ENCODE measurements at regions not wholly inside any gene's neighbourhood (a gene's known extent, or its start where the extent isn't known, plus 50 kb on each side); places are given as distances from the start of the nearest gene placed in this dataset.

DNA sequence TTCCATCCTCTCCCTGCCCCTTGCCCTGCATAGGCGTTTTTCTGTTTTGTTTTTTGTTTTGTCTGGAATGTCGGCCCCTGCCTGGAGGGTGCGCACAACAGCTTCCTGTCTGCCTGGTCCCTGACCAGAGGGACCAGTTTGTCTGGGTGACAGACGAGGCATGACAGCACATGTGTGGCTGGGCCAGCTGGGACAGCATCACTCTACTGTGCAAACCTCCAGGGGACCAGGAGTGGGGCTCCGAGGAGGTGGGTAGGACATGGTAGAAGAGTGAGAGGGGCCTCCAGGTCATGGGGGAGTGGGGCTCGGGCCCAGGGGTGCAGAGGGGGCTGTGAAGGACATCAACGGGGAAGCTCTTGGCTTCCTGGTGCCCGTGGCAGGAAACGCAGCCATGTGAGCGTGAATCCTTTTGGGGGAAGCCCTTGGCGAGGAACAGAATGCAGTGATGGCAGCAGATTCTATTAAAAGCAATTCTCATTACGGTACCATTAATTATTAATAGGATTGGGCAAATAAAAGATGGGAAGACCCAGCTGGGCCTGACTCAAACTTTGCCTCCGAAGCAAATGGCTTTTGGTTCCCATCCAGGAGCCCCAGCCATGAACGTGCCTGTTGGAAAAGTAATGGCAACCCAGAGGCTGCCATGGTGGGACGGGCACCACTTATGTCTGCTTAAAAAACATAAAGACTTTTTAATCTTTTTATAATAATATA, 184.4 kb upstream of the IER5L start:
- Histone ChIP-seq H3K4me1 (ENCODE audit: control insufficient read depth, extremely low read depth, insufficient read depth, low read length) (no peaks in the 10 kb centered on the region), H3K79me2 (ENCODE audit: control insufficient read depth, insufficient read depth, low read length) (no peaks in the 10 kb centered on the region), H3K4me3 (replicated peaks in 1 of 4; ENCODE audit: control extremely low read depth in 1 of 4, insufficient read depth in 1 of 4, low read depth in 3 of 4, low read length in 4 of 4) (no peak overlapping the region), H3K27ac (ENCODE audit: insufficient read depth, low read length) (no peak overlapping the region), H2AFZ (ENCODE audit: low read length) (peak overlapping the region; percentile 17), H3K4me2 (ENCODE audit: extremely low read depth, insufficient read depth, low read length) (no peak overlapping the region), H3K27me3 (ENCODE audit: control insufficient read depth, insufficient read depth, low read length) (no peaks in the 10 kb centered on the region), H3K9ac (ENCODE audit: insufficient read depth, low read length) (no peak overlapping the region), H4K20me1 (ENCODE audit: control insufficient read depth, extremely low read depth, insufficient read depth, low read length) (no peaks in the 10 kb centered on the region), H3K36me3 (ENCODE audit: control insufficient read depth, insufficient read depth, low read length) (no peaks in the 10 kb centered on the region), H3K9me3 (ENCODE audit: control insufficient read depth, insufficient read depth, low read depth, low read length) (no peaks in the 10 kb centered on the region)
- TF ChIP-seq, protein P1, sequence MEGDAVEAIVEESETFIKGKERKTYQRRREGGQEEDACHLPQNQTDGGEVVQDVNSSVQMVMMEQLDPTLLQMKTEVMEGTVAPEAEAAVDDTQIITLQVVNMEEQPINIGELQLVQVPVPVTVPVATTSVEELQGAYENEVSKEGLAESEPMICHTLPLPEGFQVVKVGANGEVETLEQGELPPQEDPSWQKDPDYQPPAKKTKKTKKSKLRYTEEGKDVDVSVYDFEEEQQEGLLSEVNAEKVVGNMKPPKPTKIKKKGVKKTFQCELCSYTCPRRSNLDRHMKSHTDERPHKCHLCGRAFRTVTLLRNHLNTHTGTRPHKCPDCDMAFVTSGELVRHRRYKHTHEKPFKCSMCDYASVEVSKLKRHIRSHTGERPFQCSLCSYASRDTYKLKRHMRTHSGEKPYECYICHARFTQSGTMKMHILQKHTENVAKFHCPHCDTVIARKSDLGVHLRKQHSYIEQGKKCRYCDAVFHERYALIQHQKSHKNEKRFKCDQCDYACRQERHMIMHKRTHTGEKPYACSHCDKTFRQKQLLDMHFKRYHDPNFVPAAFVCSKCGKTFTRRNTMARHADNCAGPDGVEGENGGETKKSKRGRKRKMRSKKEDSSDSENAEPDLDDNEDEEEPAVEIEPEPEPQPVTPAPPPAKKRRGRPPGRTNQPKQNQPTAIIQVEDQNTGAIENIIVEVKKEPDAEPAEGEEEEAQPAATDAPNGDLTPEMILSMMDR (conservative IDR thresholded peaks at IDR 0.05 in 1 of 2, IDR thresholded peaks at IDR 0.05 in 1 of 2; ENCODE audit: low read depth in 1 of 2, low read length in 2 of 2), result no peak
- TF ChIP-seq EZH2 (IDR thresholded peaks at IDR 0.05; ENCODE audit: low read length, missing control alignments), result no peak
- no peak for DNase-seq (ENCODE audit: low read depth in 2 of 2)

DNA sequence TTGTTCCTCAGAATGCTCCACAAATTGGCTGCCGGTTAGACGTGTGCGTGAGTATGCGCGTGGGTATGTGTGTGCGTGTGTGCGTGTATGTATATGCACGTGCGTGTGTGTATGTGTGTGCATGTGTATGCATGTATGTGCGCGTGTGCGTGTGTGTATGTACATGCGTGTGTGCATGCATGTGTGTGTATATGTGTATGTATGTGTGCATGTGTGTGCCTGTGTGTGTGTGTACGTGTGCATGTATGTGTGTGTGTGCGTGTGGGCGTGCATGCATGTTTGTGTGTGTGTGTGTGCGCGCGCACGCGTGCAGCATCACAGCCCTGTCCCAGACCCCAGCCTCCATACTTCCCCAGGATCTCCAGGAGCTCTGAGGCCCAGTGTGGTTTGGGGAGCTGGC, 183.1 kb upstream of the IER5L start:
- TF ChIP-seq, protein P1 (conservative IDR thresholded peaks at IDR 0.05 in 1 of 2, IDR thresholded peaks at IDR 0.05 in 1 of 2; ENCODE audit: low read depth in 1 of 2, low read length in 2 of 2), result no peak
- TF ChIP-seq EZH2 (IDR thresholded peaks at IDR 0.05; ENCODE audit: low read length, missing control alignments), result no peak
- no peaks in the 10 kb centered on the region for H3K9me3 ChIP-seq (ENCODE audit: control insufficient read depth, insufficient read depth, low read depth, low read length)
- H3K9ac ChIP-seq (ENCODE audit: insufficient read depth, low read length), result no peak overlapping the region
- no peaks in the 10 kb centered on the region for H3K79me2 ChIP-seq (ENCODE audit: control insufficient read depth, insufficient read depth, low read length)
- no peaks in the 10 kb centered on the region for H3K27me3 ChIP-seq (ENCODE audit: control insufficient read depth, insufficient read depth, low read length)
- no peaks in the 10 kb centered on the region for H3K36me3 ChIP-seq (ENCODE audit: control insufficient read depth, insufficient read depth, low read length)
- H3K4me2 ChIP-seq (ENCODE audit: extremely low read depth, insufficient read depth, low read length), result no peak overlapping the region
- no peaks in the 10 kb centered on the region for H4K20me1 ChIP-seq (ENCODE audit: control insufficient read depth, extremely low read depth, insufficient read depth, low read length)
- no peak overlapping the region for H3K4me3 ChIP-seq (replicated peaks in 1 of 4; ENCODE audit: control extremely low read depth in 1 of 4, insufficient read depth in 1 of 4, low read depth in 3 of 4, low read length in 4 of 4)
- no peak overlapping the region for H3K27ac ChIP-seq (ENCODE audit: insufficient read depth, low read length)
- no peaks in the 10 kb centered on the region for H3K4me1 ChIP-seq (ENCODE audit: control insufficient read depth, extremely low read depth, insufficient read depth, low read length)
- H2AFZ ChIP-seq (ENCODE audit: low read length), result no peak overlapping the region
- no peak for DNase-seq (ENCODE audit: low read depth in 2 of 2)

DNA sequence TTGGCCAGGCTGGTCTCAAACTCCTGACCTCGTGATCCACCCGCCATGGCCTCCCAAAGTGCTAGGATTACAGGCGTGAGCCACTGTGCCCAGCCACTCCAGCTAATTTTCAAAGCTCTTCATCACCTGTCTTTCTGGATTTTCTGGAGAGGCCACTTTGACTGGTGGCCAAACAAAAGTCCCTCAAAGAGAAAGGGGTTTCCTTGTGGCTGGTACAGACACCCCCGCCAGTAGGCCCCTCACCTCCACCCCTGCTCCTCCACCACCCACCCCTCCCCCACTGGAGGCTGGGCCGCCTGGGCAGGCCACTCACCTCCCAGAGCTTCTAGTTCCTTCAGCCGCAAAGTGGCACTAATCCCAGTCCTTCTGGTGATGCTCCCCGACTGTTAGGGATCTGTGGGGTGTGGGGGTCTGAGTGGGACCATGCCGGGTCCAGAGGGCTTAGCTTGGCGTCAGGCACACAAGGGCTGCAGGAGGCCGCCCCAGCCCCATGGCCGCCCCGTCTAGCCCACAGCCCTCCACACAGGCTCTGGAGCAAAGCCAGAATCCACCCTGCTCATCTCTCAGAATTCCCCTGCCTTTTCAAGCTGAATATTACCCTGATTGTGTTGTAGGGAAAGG, 182.0 kb upstream of the IER5L start:
- H3K27ac ChIP-seq (ENCODE audit: insufficient read depth, low read length), result no peak overlapping the region
- TF ChIP-seq, protein P1 (conservative IDR thresholded peaks at IDR 0.05 in 1 of 2, IDR thresholded peaks at IDR 0.05 in 1 of 2; ENCODE audit: low read depth in 1 of 2, low read length in 2 of 2), result no peak
- no peak for TF ChIP-seq EZH2 (IDR thresholded peaks at IDR 0.05; ENCODE audit: low read length, missing control alignments)
- no peak overlapping the region for H3K4me3 ChIP-seq (replicated peaks in 1 of 4; ENCODE audit: control extremely low read depth in 1 of 4, insufficient read depth in 1 of 4, low read depth in 3 of 4, low read length in 4 of 4)
- no peak overlapping the region for H2AFZ ChIP-seq (ENCODE audit: low read length)
- no peaks in the 10 kb centered on the region for H3K79me2 ChIP-seq (ENCODE audit: control insufficient read depth, insufficient read depth, low read length)
- H3K4me1 ChIP-seq (ENCODE audit: control insufficient read depth, extremely low read depth, insufficient read depth, low read length), result no peaks in the 10 kb centered on the region
- H3K36me3 ChIP-seq (ENCODE audit: control insufficient read depth, insufficient read depth, low read length), result no peaks in the 10 kb centered on the region
- DNase-seq (ENCODE audit: low read depth in 2 of 2), result no peak
- H3K9ac ChIP-seq (ENCODE audit: insufficient read depth, low read length), result no peak overlapping the region
- H3K4me2 ChIP-seq (ENCODE audit: extremely low read depth, insufficient read depth, low read length), result no peak overlapping the region
- H4K20me1 ChIP-seq (ENCODE audit: control insufficient read depth, extremely low read depth, insufficient read depth, low read length), result no peaks in the 10 kb centered on the region
- H3K27me3 ChIP-seq (ENCODE audit: control insufficient read depth, insufficient read depth, low read length), result no peaks in the 10 kb centered on the region
- H3K9me3 ChIP-seq (ENCODE audit: control insufficient read depth, insufficient read depth, low read depth, low read length), result no peaks in the 10 kb centered on the region

All from fibroblast of lung (primary cell).